HCT116 (cell line): ENCODE measurements at regions not wholly inside any gene's neighbourhood (a gene's known extent, or its start where the extent isn't known, plus 50 kb on each side); places are given as distances from the start of the nearest gene placed in this dataset.

Experiments
- ATAC-seq: fragments of 200-7000 bp; cut with Tn5 transposase; 2 replicates; pipeline ENCODE4 v1.9.1; 2020; ENCODE audit warnings: mild to moderate bottlenecking, moderate library complexity
- BruUV-seq: library from RNA; stranded (reverse); fragments of 400-500 nt; replicated peaks from 2 replicates; lab custom pipeline; 2021; lab: Mats Ljungman, UMichigan
- CTCF ChIA-PET: fragments of 300-600 bp; sonication (Branson Sonifier 250); formaldehyde crosslinking; loops from one replicate; lab custom pipeline; 2021; ENCODE audit warnings: antibody characterized with exemption; lab: Charles Lee
- POLR2A ChIA-PET: fragments of 300-600, 350-600 bp; sonication (Branson Sonifier 250); formaldehyde crosslinking; loops from one replicate; lab custom pipeline; 2021; ENCODE audit warnings: antibody characterized with exemption; lab: Charles Lee
- RAD21 ChIA-PET, 2 experiments: fragments of 300-600 bp; sonication (Branson Sonifier 250); formaldehyde crosslinking; loops; one replicate each; lab custom pipeline; 2023; ENCODE audit warnings: low total read pairs in 2 of 2; ENCODE audit not compliant: uncharacterized antibody in 2 of 2, unreplicated experiment in 2 of 2, low non-redundant PET in 1 of 2; lab: Charles Lee
- DNase-seq: peaks from one replicate; pipeline ENCODE4 v3.0.0-alpha.2; 2010; ENCODE audit warnings: low read depth, low spot score
- H2AFZ ChIP-seq: fragments of 200-600 bp; shearing (Covaris generic), sonication (generic); 2 replicates; pipeline ENCODE4 v1.6.1; 2017; ENCODE audit warnings: low read depth, mixed run types, mixed read lengths, antibody characterized with exemption, low read length; ENCODE audit not compliant: poor library complexity, severe bottlenecking
- H3K27ac ChIP-seq: 2 replicates; pipeline ENCODE4 v1.5.1; 2012; ENCODE audit warnings: low read depth, low read length
- H3K27me3 ChIP-seq: fragments of 200-600 bp; sonication (generic); 2 replicates; pipeline ENCODE4 v1.6.1; 2016; ENCODE audit warnings: mixed run types, low read length, mixed read lengths; ENCODE audit not compliant: insufficient read depth
- H3K36me3 ChIP-seq, 2 experiments: fragments of 200-500 bp in 1 of 2; fragments of 200-600 bp in 1 of 2; sonication (Bioruptor generic) in 1 of 2; sonication (generic) in 1 of 2; 2 replicates each; pipeline versions ENCODE4 v1.5.1 to v1.6.1; 2014 to 2016; ENCODE audit warnings: low read length in 2 of 2, inconsistent platforms in 1 of 2, mixed read lengths in 1 of 2, mixed run types in 1 of 2; ENCODE audit not compliant: insufficient read depth in 2 of 2, control insufficient read depth in 1 of 2
- H3K4me1 ChIP-seq, 2 experiments: fragments of 200-600 bp in 1 of 2; sonication (generic) in 1 of 2; 2 replicates each; pipeline versions ENCODE4 v1.5.1 to v1.6.1; 2012 to 2017; ENCODE audit warnings: low read length in 2 of 2, inconsistent platforms in 1 of 2, mild to moderate bottlenecking in 1 of 2, mixed read lengths in 1 of 2, mixed run types in 1 of 2, moderate library complexity in 1 of 2; ENCODE audit not compliant: insufficient read depth in 2 of 2, control insufficient read depth in 1 of 2
- H3K4me2 ChIP-seq: fragments of 200-600 bp; sonication (generic); 2 replicates; pipeline ENCODE4 v1.6.1; 2017; ENCODE audit warnings: mixed run types, low read length, mixed read lengths
- H3K4me3 ChIP-seq, 2 experiments: fragments of 200-600 bp in 1 of 2; sonication (generic) in 1 of 2; replicated peaks in 1 of 2; 2 replicates each; pipeline ENCODE4 v1.5.1; 2011 to 2016; ENCODE audit warnings: low read length in 2 of 2, control low read depth in 1 of 2, low read depth in 1 of 2, mild to moderate bottlenecking in 1 of 2, mixed read lengths in 1 of 2, mixed run types in 1 of 2
- H3K79me2 ChIP-seq: fragments of 200-600 bp; sonication (generic); 2 replicates; pipeline ENCODE4 v1.6.1; 2017; ENCODE audit warnings: mild to moderate bottlenecking, mixed run types, low read length, moderate library complexity, mixed read lengths; ENCODE audit not compliant: insufficient read depth
- H3K9ac ChIP-seq: fragments of 200-600 bp; sonication (generic); 2 replicates; pipeline ENCODE4 v1.6.1; 2016; ENCODE audit warnings: low read length, mixed read lengths
- H3K9me2 ChIP-seq: fragments of 200-600 bp; sonication (generic), shearing (Covaris generic); 2 replicates; pipeline ENCODE4 v1.6.1; 2017; ENCODE audit warnings: mixed run types, mild to moderate bottlenecking, moderate library complexity; ENCODE audit not compliant: insufficient read depth
- H3K9me3 ChIP-seq, 2 experiments: fragments of 200-500 bp in 1 of 2; fragments of 200-600 bp in 1 of 2; sonication (Bioruptor generic) in 1 of 2; sonication (generic) in 1 of 2; 2 replicates each; pipeline ENCODE4 v1.6.1; 2014 to 2017; ENCODE audit warnings: low read length in 2 of 2, mixed read lengths in 2 of 2, inconsistent platforms in 1 of 2, low read depth in 1 of 2, mild to moderate bottlenecking in 1 of 2, mixed run types in 1 of 2, moderate library complexity in 1 of 2; ENCODE audit not compliant: control insufficient read depth in 1 of 2, insufficient read depth in 1 of 2
- H4K20me1 ChIP-seq: fragments of 200-600 bp; sonication (generic), shearing (Covaris generic); 2 replicates; pipeline ENCODE4 v1.6.1; 2017; ENCODE audit warnings: mixed run types, mild to moderate bottlenecking, moderate library complexity; ENCODE audit not compliant: insufficient read depth
- EGR1 ChIP-seq: IDR thresholded peaks from 2 replicates; pipeline ENCODE4 v1.6.1; 2012; ENCODE audit warnings: low read depth
- EZH2 ChIP-seq: fragments of 200-600 bp; sonication (generic); IDR thresholded peaks from 2 replicates; pipeline ENCODE4 v1.6.1; 2017; ENCODE audit warnings: antibody characterized with exemption, mixed run types
- FOSL1 ChIP-seq: IDR thresholded peaks from 2 replicates; pipeline ENCODE4 v1.6.1; 2012; ENCODE audit warnings: low read depth
- JUND ChIP-seq: IDR thresholded peaks from 2 replicates; pipeline ENCODE4 v1.6.1; 2012
- POLR2A ChIP-seq: IDR thresholded peaks from 2 replicates; pipeline ENCODE4 v1.7.0; 2011; ENCODE audit warnings: borderline replicate concordance; ENCODE audit not compliant: insufficient read depth, insufficient read length; ENCODE audit errors: extremely low read depth
- RAD21 ChIP-seq: IDR thresholded peaks from 2 replicates; pipeline ENCODE4 v1.6.1; 2012; ENCODE audit warnings: low read depth, mild to moderate bottlenecking
- SP1 ChIP-seq: IDR thresholded peaks from 2 replicates; pipeline ENCODE4 v1.6.1; 2012; ENCODE audit warnings: low read depth
- SRF ChIP-seq: IDR thresholded peaks from 2 replicates; pipeline ENCODE4 v1.6.1; 2012; ENCODE audit warnings: low read depth
- YY1 ChIP-seq: IDR thresholded peaks from 2 replicates; pipeline ENCODE4 v1.6.1; 2011; ENCODE audit warnings: low read length, low read depth, moderate library complexity, mild to moderate bottlenecking; ENCODE audit not compliant: insufficient replicate concordance; ENCODE audit errors: extremely low read depth
- ZFX ChIP-seq: fragments of 450-650 bp; IDR thresholded peaks from 2 replicates; pipeline ENCODE4 v1.6.1; 2017
- ZNF274 ChIP-seq: fragments of 200-500 bp; sonication (Bioruptor generic); IDR thresholded peaks from 2 replicates; pipeline ENCODE4 v1.6.1; 2014; ENCODE audit warnings: mild to moderate bottlenecking, low read depth, low read length, inconsistent platforms
- intact Hi-C: fragments of 100-400 bp; cut with micrococcal nuclease; formaldehyde crosslinking; loops from 2 replicates; pipeline ENCODE4 v1.10.0; 2022
- TF ChIP-seq, protein P1 (sequence below), 3 experiments: fragments of 200-600 bp in 1 of 3; sonication (generic) in 1 of 3; IDR thresholded peaks in 2 of 3; conservative IDR thresholded peaks in 1 of 3; 2 replicates each; pipeline ENCODE4 v1.5.1; 2012 to 2017; ENCODE audit warnings: low read depth in 2 of 3, low read length in 2 of 3, antibody characterized with exemption in 1 of 3, borderline replicate concordance in 1 of 3, control low read depth in 1 of 3, mild to moderate bottlenecking in 1 of 3, mixed read lengths in 1 of 3, mixed run types in 1 of 3, moderate library complexity in 1 of 3; ENCODE audit not compliant: insufficient read depth in 1 of 3
- TF ChIP-seq, protein P2 (sequence below): IDR thresholded peaks from 2 replicates; pipeline ENCODE4 v1.6.1; 2012

DNA sequence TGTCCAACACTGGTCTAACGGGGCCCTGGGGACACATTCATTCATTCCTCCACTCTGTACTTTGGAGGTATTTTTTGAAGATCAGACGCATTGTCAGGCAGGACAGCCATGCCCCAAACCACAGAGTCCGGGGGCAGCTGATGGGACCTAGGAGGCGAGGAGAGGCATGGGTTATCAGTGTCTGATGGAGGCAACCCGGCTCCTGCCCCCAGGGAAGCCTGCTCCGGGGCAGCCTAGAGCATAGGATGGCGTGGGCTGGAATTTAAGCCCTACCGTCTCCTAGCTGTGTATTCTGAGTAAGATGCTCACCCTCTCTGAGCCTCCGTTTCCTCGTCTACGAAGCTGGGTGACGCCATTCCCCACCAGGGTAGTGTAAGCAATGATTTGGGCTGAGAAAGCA is 55.4 kb upstream of the ELN start (continued):
- TF ChIP-seq, protein P1, sequence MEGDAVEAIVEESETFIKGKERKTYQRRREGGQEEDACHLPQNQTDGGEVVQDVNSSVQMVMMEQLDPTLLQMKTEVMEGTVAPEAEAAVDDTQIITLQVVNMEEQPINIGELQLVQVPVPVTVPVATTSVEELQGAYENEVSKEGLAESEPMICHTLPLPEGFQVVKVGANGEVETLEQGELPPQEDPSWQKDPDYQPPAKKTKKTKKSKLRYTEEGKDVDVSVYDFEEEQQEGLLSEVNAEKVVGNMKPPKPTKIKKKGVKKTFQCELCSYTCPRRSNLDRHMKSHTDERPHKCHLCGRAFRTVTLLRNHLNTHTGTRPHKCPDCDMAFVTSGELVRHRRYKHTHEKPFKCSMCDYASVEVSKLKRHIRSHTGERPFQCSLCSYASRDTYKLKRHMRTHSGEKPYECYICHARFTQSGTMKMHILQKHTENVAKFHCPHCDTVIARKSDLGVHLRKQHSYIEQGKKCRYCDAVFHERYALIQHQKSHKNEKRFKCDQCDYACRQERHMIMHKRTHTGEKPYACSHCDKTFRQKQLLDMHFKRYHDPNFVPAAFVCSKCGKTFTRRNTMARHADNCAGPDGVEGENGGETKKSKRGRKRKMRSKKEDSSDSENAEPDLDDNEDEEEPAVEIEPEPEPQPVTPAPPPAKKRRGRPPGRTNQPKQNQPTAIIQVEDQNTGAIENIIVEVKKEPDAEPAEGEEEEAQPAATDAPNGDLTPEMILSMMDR (IDR thresholded peaks at IDR 0.05 in 2 of 3, conservative IDR thresholded peaks at IDR 0.05 in 1 of 3; ENCODE audit: borderline replicate concordance in 1 of 3, insufficient read depth in 1 of 3, low read depth in 2 of 3, low read length in 2 of 3), result no peak
- TF ChIP-seq YY1, result no peak
- no peak for TF ChIP-seq SRF
- TF ChIP-seq EGR1, result no peak
- no peak for TF ChIP-seq FOSL1
- no peak for TF ChIP-seq RAD21
- no peak for TF ChIP-seq POLR2A
- no peak for TF ChIP-seq SP1

GRCh38 chr7:73973091-73973490 is 54.9 kb upstream of the ELN start:
- no peak overlapping the region for H3K4me3 ChIP-seq
- no peak overlapping the region for H3K9ac ChIP-seq
- CTCF ChIA-PET, result no interaction called here
- BruUV-seq, result no TSS peak
- H3K4me1 ChIP-seq, result no peaks in the 10 kb centered on the region
- H2AFZ ChIP-seq, result no peak overlapping the region
- ATAC-seq (no peak), DNase-seq (no peak)
- H3K9me2 ChIP-seq, result no peaks in the 10 kb centered on the region
- H3K4me2 ChIP-seq, result no peak overlapping the region
- H3K27ac ChIP-seq, result no peak overlapping the region
- no peaks in the 10 kb centered on the region for H4K20me1 ChIP-seq
- no peaks in the 10 kb centered on the region for H3K36me3 ChIP-seq
- no peaks in the 10 kb centered on the region for H3K9me3 ChIP-seq
- POLR2A ChIA-PET, result no interaction called here
- intact Hi-C loops, result no loop called here
- no peaks in the 10 kb centered on the region for H3K79me2 ChIP-seq
- RAD21 ChIA-PET, result no interaction called here
- no peak for TF ChIP-seq RAD21
- TF ChIP-seq EGR1, result no peak
- no peak for TF ChIP-seq EZH2
- no peak for TF ChIP-seq ZNF274
- TF ChIP-seq JUND, result no peak
- no peak for TF ChIP-seq ZFX
- TF ChIP-seq, protein P2, sequence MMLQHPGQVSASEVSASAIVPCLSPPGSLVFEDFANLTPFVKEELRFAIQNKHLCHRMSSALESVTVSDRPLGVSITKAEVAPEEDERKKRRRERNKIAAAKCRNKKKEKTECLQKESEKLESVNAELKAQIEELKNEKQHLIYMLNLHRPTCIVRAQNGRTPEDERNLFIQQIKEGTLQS, result no peak
- TF ChIP-seq, all 23 proteins: peak for 0
- H3K27me3 ChIP-seq, result no peaks in the 10 kb centered on the region
